ENCODE measurements at regions not wholly inside any gene's neighbourhood (a gene's known extent, or its start where the extent isn't known, plus 50 kb on each side); places are given as distances from the start of the nearest gene placed in this dataset.

DNA sequence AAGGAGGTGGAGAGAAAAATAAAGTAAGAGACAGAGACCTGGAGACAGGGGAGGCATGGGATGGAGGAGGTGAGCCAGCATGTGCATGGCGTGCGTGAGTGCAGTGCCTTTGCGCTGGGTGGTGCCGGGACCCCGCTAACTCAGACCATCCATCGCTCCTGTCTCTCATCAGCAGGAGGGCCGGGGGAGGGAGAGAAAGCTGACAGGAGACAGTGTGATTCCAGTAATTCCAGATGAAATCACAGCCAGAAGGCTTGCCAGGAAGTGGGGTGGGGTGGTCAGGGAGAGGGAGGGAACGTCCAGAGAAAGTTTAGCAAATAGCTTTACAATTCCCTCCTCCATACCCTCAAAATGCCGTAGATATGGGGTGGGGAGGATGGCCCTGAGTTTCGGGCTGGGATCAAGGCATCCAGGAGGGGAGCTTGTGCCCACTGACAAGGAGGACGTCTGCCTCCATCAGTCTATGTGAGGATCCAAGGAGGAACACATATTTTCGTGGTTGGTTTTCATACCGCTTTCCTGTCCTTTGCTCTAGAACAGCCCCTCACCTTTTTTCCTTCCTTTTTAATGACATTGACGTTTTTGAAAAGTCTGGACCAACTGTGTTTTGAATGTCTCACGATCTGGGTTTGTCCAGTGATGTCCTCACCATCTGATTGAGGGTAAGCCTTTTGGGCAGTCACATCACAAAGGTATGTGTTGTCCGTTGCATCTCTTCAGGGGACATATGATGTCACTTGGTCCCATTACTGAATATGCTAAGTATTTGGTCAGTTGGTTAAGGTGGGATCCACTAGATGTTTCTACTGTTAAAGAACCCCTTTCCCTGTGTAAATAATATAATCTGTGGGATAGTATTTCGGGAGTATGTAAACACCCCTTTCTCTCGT lies 567.3 kb downstream of the MIAT start:
- peak; percentile 70 for DNase-seq (ENCODE audit: low spot score)

- DNase-seq (ENCODE audit: low spot score) = no peak
Observed at GRCh38 chr22:27226666-27227065, 569.3 kb downstream of the MIAT start.

DNA sequence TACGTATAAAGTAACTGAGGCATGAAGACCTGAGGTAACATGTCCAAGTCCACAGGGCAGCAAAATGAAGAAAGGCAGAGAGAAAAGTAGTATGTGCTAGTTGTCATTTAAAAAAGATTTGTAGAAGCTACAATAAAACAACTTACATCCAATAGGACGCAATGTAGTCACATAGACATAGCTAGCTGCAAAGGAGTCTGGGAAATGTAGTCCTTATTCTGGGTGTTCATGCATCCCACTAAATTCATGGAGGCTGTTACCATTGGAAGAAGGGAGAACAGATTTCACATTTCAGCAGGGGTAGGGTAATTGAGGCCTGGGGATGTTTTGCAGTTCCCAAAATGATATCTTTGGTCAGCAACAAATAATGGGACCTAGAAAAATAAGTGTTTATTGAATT lies 571.4 kb downstream of the MIAT start:
- DNase-seq (ENCODE audit: low spot score) = no peak

DNA sequence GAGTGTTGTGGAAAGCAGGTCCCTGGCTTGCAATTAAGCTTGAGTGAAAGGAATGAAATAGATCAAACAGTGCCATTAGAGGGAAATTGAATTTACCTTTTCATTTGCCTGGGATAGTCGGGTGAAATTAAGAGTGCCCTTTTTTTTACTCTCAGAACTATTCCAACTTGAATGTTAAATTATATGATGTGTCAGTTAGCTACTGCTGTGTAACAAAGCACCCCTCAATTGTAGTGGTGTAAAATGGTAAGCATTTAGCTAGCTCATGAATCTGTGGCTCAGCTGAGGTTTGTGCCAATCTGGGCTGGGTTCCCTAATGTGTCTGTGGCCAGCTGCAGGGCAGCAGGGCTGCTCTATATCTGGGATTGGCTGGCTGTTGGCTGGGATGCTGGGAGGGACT lies 571.4 kb downstream of the MN1 start:
- no peak for DNase-seq (ENCODE audit: low spot score)

- DNase-seq (ENCODE audit: low spot score) = no peak
Observed at GRCh38 chr22:27231266-27231665, 570.3 kb downstream of the MN1 start.

DNA sequence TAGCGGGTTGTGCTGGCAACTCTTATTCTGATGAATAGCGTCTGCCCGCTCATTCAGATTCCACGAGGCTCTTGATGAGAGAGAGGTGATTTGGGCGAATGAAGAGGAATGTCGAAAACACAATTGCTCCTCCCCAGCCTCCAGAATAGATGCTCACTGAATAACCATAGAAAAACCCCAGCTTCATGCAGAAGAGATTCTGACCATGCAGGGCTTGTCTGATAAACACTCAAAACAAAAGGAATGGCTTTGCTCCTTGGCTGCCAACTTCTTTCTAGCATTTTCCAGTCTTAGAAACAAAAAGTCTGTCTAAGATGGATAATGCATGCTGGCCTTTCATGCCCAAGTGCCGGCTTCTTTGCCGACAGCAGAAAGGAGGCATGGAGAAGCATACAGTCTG lies 569.5 kb downstream of the MN1 start:
- no peak for DNase-seq (ENCODE audit: low spot score)

DNA sequence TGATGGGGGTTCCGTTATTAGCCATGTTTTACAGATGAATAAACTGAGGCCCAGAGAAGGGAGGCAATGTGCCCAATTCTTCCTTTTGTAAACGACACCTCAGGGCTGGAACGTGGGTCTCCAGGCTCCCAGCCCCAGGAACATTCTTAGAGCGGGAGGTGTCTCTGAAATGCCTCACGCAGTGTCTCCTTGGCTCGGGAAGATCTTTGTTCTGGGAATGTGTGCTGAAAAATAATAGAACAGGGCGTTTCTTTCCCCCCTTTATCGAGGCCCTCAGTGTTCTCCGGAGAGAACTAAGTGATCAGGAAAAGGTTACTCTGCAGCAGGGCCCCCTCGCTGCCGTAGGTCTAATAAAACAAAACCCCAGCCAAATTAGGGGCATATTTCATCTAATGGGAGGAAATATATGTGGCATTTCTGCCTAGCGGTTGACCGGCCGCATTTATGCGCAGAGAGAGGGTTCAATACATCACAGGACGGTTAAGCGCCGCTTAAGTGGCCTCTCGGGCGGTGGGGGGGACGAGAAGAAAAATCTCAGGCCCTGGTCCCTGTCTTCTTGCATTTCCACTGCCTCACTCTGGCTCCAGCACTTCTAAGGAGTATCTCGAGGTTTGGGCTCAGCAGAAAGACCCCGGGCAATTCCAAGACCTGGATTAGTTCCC lies 564.3 kb downstream of the MN1 start:
- no peak for DNase-seq (ENCODE audit: low spot score)

- DNase-seq (ENCODE audit: low spot score) = peak; percentile 96
Observed at GRCh38 chr22:27238935-27239510, 562.5 kb downstream of the MN1 start.

DNA sequence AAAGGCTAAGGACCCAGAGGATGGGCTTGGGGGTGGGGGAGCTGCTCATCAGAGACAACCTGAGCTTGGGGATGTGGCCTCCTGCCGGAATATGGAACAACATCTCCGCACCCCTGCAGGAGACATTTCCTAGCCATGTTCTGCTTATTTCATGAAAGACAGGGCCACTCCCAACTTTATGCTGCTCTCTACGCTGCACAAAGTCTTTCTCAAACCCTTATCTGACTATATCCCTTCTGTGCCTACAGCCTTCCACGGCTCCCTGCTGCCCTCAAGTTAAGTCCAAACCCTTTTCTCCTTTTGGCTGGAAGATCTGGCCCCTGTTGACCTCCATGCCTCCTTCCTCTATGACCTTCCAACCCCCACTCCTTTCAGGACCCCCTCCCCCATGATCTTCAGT lies 562.0 kb downstream of the MN1 start:
- peak; percentile 44 for DNase-seq (ENCODE audit: low spot score)

DNA sequence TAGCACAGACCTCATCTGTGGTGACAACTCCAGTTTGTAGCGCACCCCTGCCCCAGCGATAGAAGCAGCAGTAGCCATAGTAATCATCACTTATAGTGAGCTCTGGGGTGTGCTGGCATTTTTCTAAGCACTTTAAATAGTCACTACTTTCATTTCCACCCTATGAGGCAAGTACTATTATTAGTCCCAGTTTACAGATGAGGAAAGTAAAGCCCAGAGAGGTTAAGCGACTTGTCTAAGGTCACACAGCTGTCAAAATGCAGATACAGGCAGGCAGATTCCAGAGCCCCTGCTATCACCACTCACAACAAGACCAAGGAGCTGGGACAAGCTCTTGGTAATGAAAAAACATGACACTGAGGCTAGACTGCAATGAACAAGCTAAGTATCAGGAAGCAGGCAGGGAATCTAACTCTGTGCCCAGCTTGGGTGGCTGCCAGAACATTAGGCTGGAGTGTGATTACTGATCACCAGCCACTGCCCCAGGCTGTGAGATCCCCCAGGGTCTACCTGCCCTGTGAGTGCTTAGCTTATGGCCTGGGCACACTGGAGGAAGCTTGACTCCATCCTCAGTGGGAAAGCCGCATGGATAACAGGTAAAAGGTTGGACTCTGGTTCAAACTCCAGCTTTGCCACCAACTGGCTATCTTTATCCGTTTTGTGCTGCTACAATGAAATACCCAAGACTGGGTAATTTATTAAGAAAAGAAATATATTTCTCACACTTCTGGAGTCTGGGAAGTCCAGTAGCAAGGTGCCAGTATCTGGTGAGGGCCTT lies 561.1 kb downstream of the MN1 start:
- DNase-seq (ENCODE audit: low spot score) = no peak

DNA sequence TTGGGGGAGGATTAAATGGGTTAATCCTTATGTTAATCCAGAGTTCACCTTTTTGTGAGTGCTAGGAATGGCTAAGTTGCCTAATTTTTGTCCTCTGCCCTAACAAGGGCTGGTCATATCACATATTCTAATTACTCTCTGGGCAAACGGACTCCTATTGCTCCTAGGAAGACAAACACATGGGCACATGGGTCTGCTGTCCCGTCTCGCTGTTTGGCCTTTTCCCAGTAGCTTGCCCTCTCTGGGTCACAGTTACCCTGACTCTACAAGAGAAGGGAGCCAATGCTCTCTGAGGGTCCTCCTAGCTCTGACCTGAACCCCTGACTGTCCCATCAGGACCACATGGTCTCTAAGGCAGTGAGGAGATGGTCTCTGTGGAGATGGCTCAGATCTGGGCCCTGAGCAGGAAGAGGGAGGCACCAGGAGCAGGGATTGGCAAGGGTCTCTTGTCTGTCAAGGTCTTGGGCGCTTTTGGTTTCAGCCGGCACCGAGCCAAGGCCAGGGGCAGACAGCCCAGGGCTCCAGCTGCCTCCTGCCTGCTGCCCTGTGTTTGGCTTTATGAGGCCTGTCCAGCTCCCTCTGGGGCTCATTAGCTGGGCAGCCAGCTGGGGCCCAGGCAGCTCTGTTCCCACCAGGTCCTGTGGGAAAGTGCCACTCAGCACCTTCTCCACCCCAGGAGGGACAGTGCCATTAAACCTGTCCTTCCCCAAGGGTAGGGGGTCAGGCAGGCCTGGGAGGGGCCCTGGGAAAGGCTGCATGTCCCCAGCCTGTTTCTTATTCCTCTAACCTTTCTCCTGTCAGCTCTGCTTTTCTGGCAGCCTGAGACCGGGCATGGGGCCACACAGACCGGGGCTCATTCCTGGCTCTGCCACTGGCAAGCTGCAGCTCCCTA lies 559.9 kb downstream of the MN1 start:
- DNase-seq (ENCODE audit: low spot score) = no peak

- no peak for DNase-seq (ENCODE audit: low spot score)
Observed at GRCh38 chr22:27242474-27242873, 559.1 kb downstream of the MN1 start.

GRCh38 chr22:27242917-27243589 lies 558.5 kb downstream of the MN1 start:
- DNase-seq (ENCODE audit: low spot score) = no peak

DNA sequence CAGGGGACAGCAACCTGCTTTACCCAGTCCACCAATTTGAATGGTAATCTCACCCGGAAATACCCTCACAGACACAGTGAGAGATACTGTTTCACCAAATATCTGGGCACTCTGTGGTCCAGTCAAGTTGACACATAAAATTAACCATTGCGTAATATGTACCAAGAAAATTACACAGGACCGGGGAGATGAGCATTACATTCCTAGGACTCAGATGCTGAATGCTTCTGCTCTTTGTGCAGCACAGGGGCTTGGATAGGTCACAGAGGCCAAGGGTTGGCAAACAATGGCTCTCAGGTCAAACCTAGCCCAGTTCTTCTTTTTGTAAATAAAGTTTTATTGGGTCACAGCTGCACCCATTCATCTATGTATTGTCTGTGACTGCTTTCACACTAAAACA lies 557.2 kb downstream of the MN1 start:
- no peak for DNase-seq (ENCODE audit: low spot score)

DNA sequence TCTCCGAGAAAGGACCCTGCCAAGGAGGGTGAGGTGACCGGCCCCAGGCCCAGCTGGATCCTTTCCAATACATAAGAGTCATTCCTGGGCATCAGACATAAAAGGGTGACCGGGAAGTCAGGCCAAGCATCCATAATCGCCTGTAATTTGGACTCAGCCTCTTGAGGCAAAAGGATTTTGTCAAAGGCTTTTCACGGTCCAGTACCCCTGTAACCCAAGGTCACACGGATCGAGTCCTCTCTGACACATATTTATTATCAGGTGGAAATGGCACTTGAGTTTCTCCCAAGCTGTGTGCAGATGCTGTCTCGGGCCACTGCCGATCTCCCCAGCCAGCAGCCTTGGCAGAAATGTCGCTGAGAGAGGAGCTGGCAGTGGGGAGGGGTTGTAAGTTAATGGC lies 556.5 kb downstream of the MN1 start:
- DNase-seq (ENCODE audit: low spot score) = no peak

DNA sequence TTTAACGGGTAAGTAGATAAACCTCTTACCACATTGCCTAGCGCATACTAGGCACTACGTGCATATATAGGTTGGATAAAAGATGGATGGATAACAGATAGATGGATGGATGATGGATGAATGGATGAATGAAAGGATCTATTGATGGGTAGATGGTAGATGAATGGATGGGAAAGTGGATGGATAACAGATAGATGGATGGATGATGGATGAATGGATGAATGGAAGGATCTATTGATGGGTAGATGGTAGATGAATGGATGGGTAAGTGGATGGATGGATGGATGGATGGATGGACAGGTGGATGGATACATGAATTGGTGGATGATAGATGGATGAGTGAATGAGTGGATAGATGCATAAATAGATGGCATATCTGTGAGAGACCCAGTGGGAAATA lies 555.0 kb downstream of the MN1 start:
- no peak for DNase-seq (ENCODE audit: low spot score)

- no peak for DNase-seq (ENCODE audit: low spot score)
Observed at GRCh38 chr22:27247701-27248434, 553.7 kb downstream of the MN1 start.

- DNase-seq (ENCODE audit: low spot score) = no peak
Observed at GRCh38 chr22:27250418-27250817, 551.1 kb downstream of the MN1 start.

DNA sequence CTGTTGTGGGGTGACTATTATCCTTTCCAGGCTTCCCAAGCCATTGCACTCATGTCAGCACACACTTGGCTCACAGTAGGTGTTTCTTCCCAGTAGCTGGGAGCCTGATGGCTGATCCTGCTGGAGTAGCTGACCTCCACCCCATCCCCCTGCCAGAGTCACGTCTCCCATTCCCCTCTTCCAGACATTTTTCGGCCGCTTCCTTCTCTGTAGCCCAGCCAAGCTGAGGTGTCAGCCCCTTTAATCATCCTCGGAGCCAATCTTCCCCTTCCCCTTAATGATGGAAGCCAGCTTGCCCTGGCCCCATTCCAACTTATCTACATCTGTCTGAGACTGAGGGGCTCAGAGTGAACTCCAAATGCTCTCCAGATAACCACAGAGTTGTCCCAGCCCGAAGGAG lies 550.7 kb downstream of the MN1 start:
- DNase-seq (ENCODE audit: low spot score) = no peak

GRCh38 chr22:27251563-27251962 lies 550.0 kb downstream of the MN1 start:
- DNase-seq (ENCODE audit: low spot score) = no peak

Measured in hepatic stellate cell (primary cell).